Left lung (tissue), 4 donors: ENCODE measurements at regions not wholly inside any gene's neighbourhood (a gene's known extent, or its start where the extent isn't known, plus 50 kb on each side); places are given as distances from the start of the nearest gene placed in this dataset.

Experiments used
- ATAC-seq: fragments of 200-7000 bp; cut with Tn5 transposase; one replicate; pipeline ENCODE4 v1.9.1; 2020; ENCODE audit warnings: moderate library complexity
- DNase-seq, 4 donors: peaks; one replicate each; pipeline ENCODE4 v3.0.0-alpha.2; 2013 to 2020
- H3K27ac ChIP-seq, 2 donors: fragments of 200-600 bp; sonication (generic) in 1 of 2; one replicate each; pipeline versions ENCODE4 v1.5.0 to v1.8.0; 2020 to 2021
- H3K27me3 ChIP-seq, 2 donors: fragments of 200-600 bp; sonication (generic) in 1 of 2; one replicate each; pipeline versions ENCODE4 v1.5.0 to v1.8.0; 2020 to 2021
- H3K36me3 ChIP-seq, 2 donors: fragments of 200-600 bp; sonication (generic) in 1 of 2; one replicate each; pipeline versions ENCODE4 v1.5.0 to v1.8.0; 2020 to 2021
- H3K4me1 ChIP-seq, 2 donors: fragments of 200-600 bp; one replicate each; pipeline ENCODE4 v1.8.0; 2021
- H3K4me3 ChIP-seq, 2 donors: fragments of 200-600 bp; sonication (generic) in 1 of 2; one replicate each; pipeline versions ENCODE4 v1.5.0 to v1.8.0; 2020 to 2021; ENCODE audit warnings: mild to moderate bottlenecking in 1 of 2
- H3K9me3 ChIP-seq, 2 donors: fragments of 200-600 bp; sonication (generic) in 1 of 2; one replicate each; pipeline versions ENCODE4 v1.5.0 to v1.8.0; 2020 to 2021
- CTCF ChIP-seq, 2 donors: fragments of 200-600 bp; sonication (generic) in 1 of 2; IDR thresholded peaks; one replicate each; pipeline versions ENCODE4 v1.5.0 to v1.8.0; 2021; ENCODE audit warnings: antibody characterized with exemption in 2 of 2
- intact Hi-C, 2 donors: fragments of 100-400 bp; cut with DNase I; formaldehyde crosslinking; loops; one replicate each; pipeline versions ENCODE4 v1.11.2 to v1.14.2; 2022
- donor health status: DM: no; HTN: yes; CAD: no.
- donor health status: DM: no; HTN: no; CAD: no.

GRCh38 chr15:58303236-58303635 is 128.6 kb upstream of the LIPC start:
- DNase-seq (no peak), ATAC-seq (no peak)
- TF ChIP-seq CTCF (IDR thresholded peaks at IDR 0.05), result no peak
- intact Hi-C loops, result no loop called here
- Histone ChIP-seq H3K36me3 (no peaks in the 10 kb centered on the region), H3K27ac (no peak overlapping the region), H3K27me3 (no peaks in the 10 kb centered on the region), H3K4me3 (no peak overlapping the region), H3K4me1 (peaks cover 3 to 21% of the 10 kb centered on the region in 2 donors), H3K9me3 (no peaks in the 10 kb centered on the region)

GRCh38 chr15:58306591-58307312 is 125.0 kb upstream of the LIPC start:
- ATAC-seq (no peak), DNase-seq (no peak)
- TF ChIP-seq CTCF (IDR thresholded peaks at IDR 0.05), result no peak
- Histone ChIP-seq H3K9me3 (no peaks in the 10 kb centered on the region), H3K27ac (no peak overlapping the region), H3K36me3 (no peaks in the 10 kb centered on the region), H3K4me1 (peaks cover 0 to 11% of the 10 kb centered on the region in 2 donors), H3K27me3 (no peaks in the 10 kb centered on the region), H3K4me3 (no peak overlapping the region)
- intact Hi-C loops, result no loop called here

- H3K27me3 ChIP-seq, result no peaks in the 10 kb centered on the region
- no peaks in the 10 kb centered on the region for H3K36me3 ChIP-seq
- H3K27ac ChIP-seq, result no peak overlapping the region
- no peak for DNase-seq
- peaks cover 0 to 11% of the 10 kb centered on the region in 2 donors for H3K4me1 ChIP-seq
- TF ChIP-seq CTCF (IDR thresholded peaks at IDR 0.05), result no peak
- no peak overlapping the region for H3K4me3 ChIP-seq
- intact Hi-C loops, result no loop called here
- ATAC-seq, result no peak
- H3K9me3 ChIP-seq, result no peaks in the 10 kb centered on the region
These were observed 124.4 kb upstream of the LIPC start for GRCh38 chr15:58307313-58307961.

- no peak for ATAC-seq
- DNase-seq, result no peak
- H3K4me3 ChIP-seq, result no peak overlapping the region
- intact Hi-C loops, result no loop called here
- H3K9me3 ChIP-seq, result no peaks in the 10 kb centered on the region
- H3K36me3 ChIP-seq, result no peaks in the 10 kb centered on the region
- H3K4me1 ChIP-seq, result peaks cover 0 to 7% of the 10 kb centered on the region in 2 donors
- no peak overlapping the region for H3K27ac ChIP-seq
- TF ChIP-seq CTCF (IDR thresholded peaks at IDR 0.05), result no peak
- no peaks in the 10 kb centered on the region for H3K27me3 ChIP-seq
These were observed 122.9 kb upstream of the LIPC start for GRCh38 chr15:58308742-58309355.
